Smooth muscle cell (in vitro differentiated cells): ENCODE measurements at regions not wholly inside any gene's neighbourhood (a gene's known extent, or its start where the extent isn't known, plus 50 kb on each side); places are given as distances from the start of the nearest gene placed in this dataset.

Experiments used
- DNase-seq: peaks from one replicate; lab custom pipeline; 2025; ENCODE audit not compliant: unreplicated experiment; lab: John Stamatoyannopoulos, UW
- H2AFZ ChIP-seq: fragments of 200-600 bp; sonication (generic); 2 replicates; pipeline ENCODE4 v1.6.0; 2016; ENCODE audit warnings: antibody characterized with exemption, low read depth, mild to moderate bottlenecking
- H3F3A ChIP-seq: fragments of 200-600 bp; sonication (generic); 2 replicates; pipeline ENCODE4 v1.6.0; 2017; ENCODE audit warnings: antibody characterized with exemption, low read depth
- H3K27ac ChIP-seq: fragments of 200-600 bp; sonication (generic); 2 replicates; pipeline ENCODE4 v1.5.1; 2016; ENCODE audit warnings: low read depth, mild to moderate bottlenecking
- H3K27me3 ChIP-seq: fragments of 200-600 bp; sonication (generic); 2 replicates; pipeline ENCODE4 v1.6.1; 2016; ENCODE audit warnings: low read depth, mild to moderate bottlenecking
- H3K36me3 ChIP-seq: fragments of 200-600 bp; sonication (generic); 2 replicates; pipeline ENCODE4 v1.5.1; 2016; ENCODE audit warnings: low read depth
- H3K4me1 ChIP-seq: fragments of 200-600 bp; sonication (generic); 2 replicates; pipeline ENCODE4 v1.5.1; 2016; ENCODE audit warnings: low read depth
- H3K4me2 ChIP-seq: fragments of 200-600 bp; sonication (generic); 2 replicates; pipeline ENCODE4 v1.6.0; 2016; ENCODE audit warnings: mild to moderate bottlenecking
- H3K4me3 ChIP-seq: fragments of 200-600 bp; sonication (generic); 2 replicates; pipeline ENCODE4 v1.5.1; 2016; ENCODE audit warnings: mild to moderate bottlenecking
- H3K79me2 ChIP-seq: fragments of 200-600 bp; sonication (generic); 2 replicates; pipeline ENCODE4 v1.6.0; 2016; ENCODE audit warnings: low read depth, mild to moderate bottlenecking
- H3K9ac ChIP-seq: fragments of 200-600 bp; sonication (generic); 2 replicates; pipeline ENCODE4 v1.6.0; 2016; ENCODE audit warnings: low read depth
- H3K9me3 ChIP-seq: fragments of 200-600 bp; sonication (generic); replicated peaks from 2 replicates; pipeline ENCODE4 v1.5.1; 2016; ENCODE audit warnings: low read depth
- H4K20me1 ChIP-seq: fragments of 200-600 bp; sonication (generic); 2 replicates; pipeline ENCODE4 v1.6.0; 2016; ENCODE audit warnings: low read depth
- WGBS: methylation state at CpG from one replicate; pipeline ENCODE4 v1.1.7; 2016; ENCODE audit warnings: low lambda C conversion rate; 5-methylcytosine and 5-hydroxymethylcytosine counted together
- TF ChIP-seq, protein P1 (sequence below): fragments of 200-600 bp; sonication (generic); IDR thresholded peaks from 2 replicates; pipeline ENCODE4 v1.5.1; 2017; ENCODE audit warnings: borderline replicate concordance, mild to moderate bottlenecking, antibody characterized with exemption; ENCODE audit not compliant: insufficient read depth, poor library complexity, severe bottlenecking

DNA sequence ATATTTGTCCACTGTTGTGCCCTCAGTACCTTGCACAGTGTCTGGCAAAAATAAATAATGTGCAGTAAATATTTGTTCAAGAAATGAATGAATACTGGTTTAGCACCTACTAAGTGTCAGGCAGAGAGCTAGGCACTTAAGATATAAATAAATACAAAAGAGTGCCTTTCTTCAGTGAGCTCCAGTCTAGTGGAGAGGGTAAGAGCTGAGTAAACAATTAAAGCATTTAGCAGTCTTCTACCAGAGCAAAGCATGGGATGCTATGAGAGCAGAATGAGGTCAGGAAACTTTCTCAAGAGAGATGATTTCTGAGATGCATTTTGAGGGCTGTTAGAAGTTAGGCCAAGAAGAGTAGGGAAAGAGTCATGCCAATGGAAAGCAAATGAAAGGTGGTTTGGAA is 314.7 kb downstream of the DSC3 start:
- H3K27me3 ChIP-seq: no peaks in the 10 kb centered on the region
- H3K79me2 ChIP-seq: no peaks in the 10 kb centered on the region
- H3K4me3 ChIP-seq: no peak overlapping the region
- DNase-seq: no peak
- H3K36me3 ChIP-seq: no peaks in the 10 kb centered on the region
- no peak overlapping the region for H3K9ac ChIP-seq
- TF ChIP-seq, protein P1, sequence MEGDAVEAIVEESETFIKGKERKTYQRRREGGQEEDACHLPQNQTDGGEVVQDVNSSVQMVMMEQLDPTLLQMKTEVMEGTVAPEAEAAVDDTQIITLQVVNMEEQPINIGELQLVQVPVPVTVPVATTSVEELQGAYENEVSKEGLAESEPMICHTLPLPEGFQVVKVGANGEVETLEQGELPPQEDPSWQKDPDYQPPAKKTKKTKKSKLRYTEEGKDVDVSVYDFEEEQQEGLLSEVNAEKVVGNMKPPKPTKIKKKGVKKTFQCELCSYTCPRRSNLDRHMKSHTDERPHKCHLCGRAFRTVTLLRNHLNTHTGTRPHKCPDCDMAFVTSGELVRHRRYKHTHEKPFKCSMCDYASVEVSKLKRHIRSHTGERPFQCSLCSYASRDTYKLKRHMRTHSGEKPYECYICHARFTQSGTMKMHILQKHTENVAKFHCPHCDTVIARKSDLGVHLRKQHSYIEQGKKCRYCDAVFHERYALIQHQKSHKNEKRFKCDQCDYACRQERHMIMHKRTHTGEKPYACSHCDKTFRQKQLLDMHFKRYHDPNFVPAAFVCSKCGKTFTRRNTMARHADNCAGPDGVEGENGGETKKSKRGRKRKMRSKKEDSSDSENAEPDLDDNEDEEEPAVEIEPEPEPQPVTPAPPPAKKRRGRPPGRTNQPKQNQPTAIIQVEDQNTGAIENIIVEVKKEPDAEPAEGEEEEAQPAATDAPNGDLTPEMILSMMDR: no peak
- H3K9me3 ChIP-seq: no peaks in the 10 kb centered on the region
- H3F3A ChIP-seq: no peaks in the 10 kb centered on the region
- H3K4me2 ChIP-seq: no peak overlapping the region
- no peaks in the 10 kb centered on the region for H4K20me1 ChIP-seq
- H3K27ac ChIP-seq: no peak overlapping the region
- H3K4me1 ChIP-seq: peaks cover 15% of the 10 kb centered on the region
- no peak overlapping the region for H2AFZ ChIP-seq

DNA sequence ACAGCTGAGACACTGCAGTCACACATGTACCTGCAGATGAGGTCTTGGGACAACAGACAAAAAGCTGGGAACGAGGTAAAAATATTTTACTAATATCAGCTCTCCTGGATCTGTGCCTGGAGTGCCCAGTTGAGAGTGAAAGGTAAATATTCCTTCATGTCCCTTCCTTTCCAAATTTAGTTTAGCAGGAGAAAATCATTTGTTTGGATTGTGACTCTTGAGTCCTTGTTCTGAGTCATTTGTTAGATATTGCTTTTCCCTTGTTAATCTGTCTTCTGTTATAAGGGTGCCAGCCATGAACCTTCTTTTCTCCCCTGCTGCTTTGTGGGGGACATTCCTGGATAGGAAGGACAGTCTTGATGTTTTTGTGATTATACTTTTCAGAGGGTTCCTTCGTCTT is 329.2 kb downstream of the DSC3 start:
- no peak for DNase-seq
- Histone ChIP-seq H2AFZ (no peak overlapping the region), H3K4me2 (no peak overlapping the region), H3K4me3 (no peak overlapping the region), H3K27ac (no peak overlapping the region), H3K27me3 (no peaks in the 10 kb centered on the region), H4K20me1 (no peaks in the 10 kb centered on the region), H3K36me3 (no peaks in the 10 kb centered on the region), H3K9me3 (no peaks in the 10 kb centered on the region), H3F3A (no peaks in the 10 kb centered on the region), H3K4me1 (no peaks in the 10 kb centered on the region), H3K79me2 (no peaks in the 10 kb centered on the region), H3K9ac (no peak overlapping the region)
- 87% methylated on average over 2 of the region's 2 CpGs for WGBS
- TF ChIP-seq, protein P1: no peak

- Histone ChIP-seq H3K4me2 (no peak overlapping the region), H3F3A (no peaks in the 10 kb centered on the region), H3K79me2 (no peaks in the 10 kb centered on the region), H3K36me3 (no peaks in the 10 kb centered on the region), H3K27me3 (no peaks in the 10 kb centered on the region), H2AFZ (no peak overlapping the region), H3K9me3 (no peaks in the 10 kb centered on the region), H3K4me3 (no peak overlapping the region), H3K27ac (no peak overlapping the region), H4K20me1 (no peaks in the 10 kb centered on the region), H3K4me1 (no peaks in the 10 kb centered on the region), H3K9ac (no peak overlapping the region)
- TF ChIP-seq, protein P1: no peak
- DNase-seq: no peak
- WGBS: 96% methylated on average over 3 of the region's 3 CpGs
Observed at GRCh38 chr18:30712383-30712782, 330.2 kb downstream of the DSC3 start.

DNA sequence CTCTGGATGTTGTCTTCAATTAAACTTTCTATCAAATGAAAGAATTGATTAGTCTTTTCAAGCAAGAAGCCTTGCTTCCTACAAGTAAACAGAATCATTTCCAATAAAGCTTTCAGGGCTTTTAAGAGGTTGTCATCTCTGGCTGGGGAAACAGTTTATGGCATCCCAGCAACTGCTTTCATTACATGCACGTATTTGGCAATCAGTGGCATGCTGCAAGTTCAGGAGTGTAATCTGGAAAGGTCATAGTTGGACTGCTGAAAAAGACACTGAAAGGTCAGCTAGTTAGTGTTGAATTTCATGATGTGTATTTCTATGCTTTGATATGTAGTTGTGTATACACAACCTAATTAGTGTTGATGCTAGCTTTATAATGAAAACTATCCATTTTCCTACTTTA is 332.9 kb downstream of the DSC3 start:
- H3K4me1 ChIP-seq: no peaks in the 10 kb centered on the region
- H4K20me1 ChIP-seq: no peaks in the 10 kb centered on the region
- no peak overlapping the region for H3K4me3 ChIP-seq
- WGBS: 25% methylated on average over 1 of the region's 1 CpG
- no peak overlapping the region for H3K27ac ChIP-seq
- H3K9me3 ChIP-seq: no peaks in the 10 kb centered on the region
- DNase-seq: no peak
- H3K27me3 ChIP-seq: no peaks in the 10 kb centered on the region
- H3K79me2 ChIP-seq: no peaks in the 10 kb centered on the region
- no peak overlapping the region for H3K9ac ChIP-seq
- TF ChIP-seq, protein P1: no peak
- no peak overlapping the region for H2AFZ ChIP-seq
- H3K4me2 ChIP-seq: no peak overlapping the region
- no peaks in the 10 kb centered on the region for H3F3A ChIP-seq
- H3K36me3 ChIP-seq: no peaks in the 10 kb centered on the region
